ENCODE measurements at regions not wholly inside any gene's neighbourhood (a gene's known extent, or its start where the extent isn't known, plus 50 kb on each side); places are given as distances from the start of the nearest gene placed in this dataset.

DNA sequence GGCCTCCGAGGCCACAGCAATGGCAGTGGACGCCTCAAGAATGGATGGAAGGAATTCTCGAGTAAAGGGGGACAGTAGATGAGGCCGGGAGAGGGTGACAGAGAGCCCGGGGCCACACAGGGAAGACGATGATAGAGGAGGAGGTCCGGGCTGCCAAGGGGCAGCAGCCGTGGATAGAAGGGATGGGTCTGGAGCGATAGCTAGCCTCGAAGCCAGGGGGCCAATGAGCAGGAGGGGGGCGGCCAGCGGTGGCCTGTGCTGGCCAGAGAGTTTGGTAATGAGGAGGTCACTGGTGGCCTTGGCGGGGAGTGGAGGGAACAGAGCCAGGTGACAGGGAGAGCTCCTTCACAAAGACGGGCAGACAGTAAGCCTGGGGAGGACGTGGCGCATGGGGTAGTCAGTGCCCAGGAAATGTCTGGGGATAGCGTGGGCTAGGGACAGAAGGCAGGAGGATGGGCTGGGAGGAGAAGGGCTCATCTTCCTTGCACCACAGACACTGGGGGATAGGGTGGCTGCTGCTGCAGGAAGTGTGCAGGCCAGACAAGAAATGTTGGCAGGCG, 87.8 kb upstream of the ASB18 start:
- TF ChIP-seq POLR2A (IDR thresholded peaks at IDR 0.05): no peak
- TF ChIP-seq CTCF (IDR thresholded peaks at IDR 0.05): no peak

All from body of pancreas (tissue), 4 donors.